NCI-H345 (cell line): ENCODE measurements at regions not wholly inside any gene's neighbourhood (a gene's known extent, or its start where the extent isn't known, plus 50 kb on each side); places are given as distances from the start of the nearest gene placed in this dataset.

Experiments used
- DNase-seq: peaks from one replicate; lab custom pipeline; 2025; lab: John Stamatoyannopoulos, UW

DNA sequence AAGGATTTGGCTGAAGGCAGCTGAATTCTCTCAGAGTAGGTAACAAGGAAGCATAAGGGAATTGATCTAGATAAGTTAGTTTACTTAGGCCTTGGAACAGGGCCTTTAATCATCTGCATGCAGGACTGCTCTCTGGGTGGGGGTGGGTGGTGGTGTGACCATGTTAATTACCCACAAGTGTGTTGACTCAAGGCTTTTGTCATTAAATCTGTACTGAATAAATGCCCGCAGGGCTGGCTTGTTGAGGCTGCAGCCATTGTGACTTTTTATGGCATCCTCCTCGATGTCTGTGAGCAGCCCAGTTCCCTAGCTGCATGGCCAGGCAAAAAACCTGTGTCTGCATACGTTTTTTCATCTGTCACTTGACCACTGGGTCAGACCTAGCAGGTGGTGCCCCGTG is 63.5 kb upstream of the ASCC3 start:
- peak; percentile 61 for DNase-seq

DNA sequence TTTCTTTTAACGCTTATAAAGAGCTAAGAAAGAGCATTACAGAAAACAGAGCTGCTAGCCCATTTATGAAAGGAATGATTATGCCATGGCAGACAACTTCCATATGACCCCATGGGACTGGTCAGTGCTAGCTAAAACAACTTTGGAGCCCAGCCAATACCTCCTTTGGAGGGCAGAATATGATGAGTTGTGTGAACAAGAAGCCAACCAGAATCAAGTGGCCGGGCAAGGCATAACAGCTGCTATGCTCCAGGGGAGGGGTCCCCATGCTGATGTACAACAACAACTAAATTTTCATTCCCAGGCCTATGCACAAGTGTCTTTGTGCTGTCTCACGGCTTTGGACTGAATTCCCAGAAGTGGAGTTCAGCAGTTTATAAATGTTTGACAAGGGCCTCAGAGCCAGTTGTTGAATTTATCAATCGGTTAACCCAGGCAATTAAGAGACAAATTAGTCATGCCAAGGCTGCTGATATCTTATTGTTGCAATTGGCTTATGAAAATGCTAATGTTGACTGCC is 65.0 kb upstream of the ASCC3 start:
- DNase-seq = no peak

DNA sequence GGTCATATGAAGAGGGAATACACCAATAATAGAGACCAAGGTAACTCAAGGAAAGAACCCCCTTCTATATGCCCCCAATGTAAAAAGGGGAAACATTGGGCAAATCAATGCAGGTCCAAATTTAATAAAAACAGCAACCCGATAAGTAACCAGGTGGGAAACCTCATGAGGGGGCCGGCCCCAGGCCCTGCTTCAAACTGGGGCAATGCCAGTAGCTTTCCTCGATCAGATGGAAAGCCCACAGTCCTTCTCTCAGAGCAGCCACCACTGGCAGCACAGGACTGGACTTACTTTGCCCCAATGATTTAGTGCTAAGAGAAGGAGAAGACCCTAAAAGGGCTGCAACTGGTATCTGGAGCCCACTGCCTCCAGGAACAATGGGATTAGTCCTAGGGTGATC is 65.6 kb upstream of the ASCC3 start:
- DNase-seq = no peak

DNA sequence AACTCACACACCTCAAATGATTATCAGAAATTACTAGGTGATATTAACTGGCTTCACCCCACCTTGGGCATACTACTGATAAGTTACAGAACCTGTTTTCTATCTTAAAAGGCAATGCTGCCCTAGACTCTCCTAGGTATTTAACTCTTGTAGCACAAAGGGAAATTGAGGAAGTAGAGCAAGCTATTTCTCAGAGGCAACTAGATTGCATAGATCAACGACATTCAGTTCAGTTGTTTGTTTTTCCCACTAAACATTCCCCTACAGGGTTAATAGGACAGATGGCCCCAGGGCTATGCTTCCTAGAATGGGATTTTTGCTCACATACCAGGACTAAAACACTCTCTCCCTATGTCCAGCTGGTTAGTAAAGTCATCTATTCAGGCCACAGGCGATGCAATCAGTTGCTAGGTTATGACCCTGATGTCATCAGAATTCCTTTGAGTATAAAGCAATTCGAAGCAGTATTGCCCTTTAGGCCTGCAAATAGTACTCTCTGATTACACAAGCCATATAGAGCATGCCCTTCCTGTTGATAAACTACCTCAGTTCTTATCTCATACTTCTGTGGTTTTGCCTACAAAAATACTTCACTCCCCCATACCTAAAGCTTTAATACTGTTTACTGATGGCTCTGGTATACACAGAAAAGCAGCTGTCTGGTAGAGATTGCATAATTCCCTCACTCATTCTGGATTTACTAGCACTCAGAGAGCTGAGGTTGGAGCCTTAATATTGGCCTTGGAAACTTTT is 67.4 kb upstream of the ASCC3 start:
- no peak for DNase-seq

GRCh38 chr6:100952006-100952405 is 70.9 kb upstream of the ASCC3 start:
- no peak for DNase-seq

GRCh38 chr6:100959280-100959679 is 78.2 kb upstream of the ASCC3 start:
- no peak for DNase-seq

DNA sequence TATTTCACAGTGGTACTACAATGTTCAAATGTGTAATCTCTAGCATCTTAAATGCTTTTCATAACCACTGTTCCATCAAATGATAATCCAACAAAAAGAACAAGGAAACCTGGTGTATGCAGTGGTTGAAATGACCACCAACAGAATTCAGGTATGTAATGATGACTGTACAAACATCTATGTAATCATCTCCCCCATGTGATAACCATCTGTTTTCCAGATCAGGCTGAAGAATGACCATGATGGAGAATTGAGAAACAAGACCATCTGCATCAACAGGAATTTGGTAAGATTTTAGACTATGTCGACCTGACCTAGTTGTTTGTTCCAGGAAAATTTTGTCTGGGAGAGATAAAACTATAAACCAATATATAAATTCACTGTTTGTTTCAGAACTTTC is 81.3 kb upstream of the ASCC3 start:
- DNase-seq = no peak

- no peak for DNase-seq
Measured at GRCh38 chr6:100965067-100965466, 83.9 kb upstream of the ASCC3 start.

DNA sequence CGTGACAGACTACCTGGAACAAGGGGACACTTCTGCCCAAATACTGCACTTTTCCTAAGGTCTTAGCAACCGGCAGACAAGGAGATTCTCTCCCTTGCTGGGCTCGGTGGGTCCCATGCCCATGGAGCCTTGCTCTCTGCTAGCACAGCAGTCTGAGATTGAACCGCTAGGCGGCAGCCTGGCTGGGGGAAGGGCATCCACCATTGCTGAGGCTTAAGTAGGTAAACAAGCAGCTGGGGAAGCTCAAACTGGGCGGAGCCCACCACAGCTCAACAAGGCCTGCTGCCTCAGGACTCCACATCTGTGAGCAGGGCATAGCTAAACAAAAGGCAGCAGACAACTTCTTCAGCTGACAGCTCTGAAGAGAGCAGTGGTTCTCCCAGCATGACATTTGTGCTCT is 87.8 kb upstream of the ASCC3 start:
- DNase-seq = no peak

DNA sequence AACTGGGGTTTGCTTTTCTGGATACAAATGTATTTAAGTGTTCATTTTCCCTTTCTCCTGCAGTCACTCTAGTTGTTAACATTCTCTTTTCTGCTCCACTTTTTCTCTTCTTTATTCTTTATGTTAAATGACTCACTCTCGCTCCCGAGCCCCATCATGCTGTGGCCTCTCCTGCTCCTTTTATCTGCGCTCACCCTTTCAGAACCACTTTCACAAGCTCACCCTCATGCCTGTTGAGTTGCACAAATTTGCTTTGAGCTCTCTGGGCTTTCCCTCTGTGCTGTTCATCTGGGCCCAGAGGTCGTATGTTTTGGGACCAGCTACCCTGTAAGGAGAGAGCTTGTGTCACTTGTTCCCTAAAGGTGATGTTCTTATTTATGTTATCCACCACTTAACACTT is 98.1 kb upstream of the ASCC3 start:
- DNase-seq = peak; percentile 59

DNA sequence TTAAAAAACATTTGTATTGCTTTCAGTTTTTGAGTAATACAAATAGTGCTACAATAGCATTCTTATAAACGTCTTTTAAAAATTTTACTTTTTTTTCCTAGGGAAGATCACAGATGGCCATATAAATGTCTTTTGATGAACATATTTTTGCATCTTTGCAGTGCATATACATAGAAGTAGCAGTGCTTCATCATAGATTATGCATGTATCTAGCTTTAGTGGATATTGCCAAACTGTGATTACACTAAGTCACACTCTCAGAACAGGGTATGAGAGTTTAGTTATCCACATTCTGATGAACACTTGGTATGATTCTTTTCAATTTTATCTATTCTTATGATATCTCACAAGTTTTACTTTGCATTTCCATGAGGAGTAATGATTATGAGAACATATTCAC is 99.8 kb upstream of the ASCC3 start:
- no peak for DNase-seq

DNA sequence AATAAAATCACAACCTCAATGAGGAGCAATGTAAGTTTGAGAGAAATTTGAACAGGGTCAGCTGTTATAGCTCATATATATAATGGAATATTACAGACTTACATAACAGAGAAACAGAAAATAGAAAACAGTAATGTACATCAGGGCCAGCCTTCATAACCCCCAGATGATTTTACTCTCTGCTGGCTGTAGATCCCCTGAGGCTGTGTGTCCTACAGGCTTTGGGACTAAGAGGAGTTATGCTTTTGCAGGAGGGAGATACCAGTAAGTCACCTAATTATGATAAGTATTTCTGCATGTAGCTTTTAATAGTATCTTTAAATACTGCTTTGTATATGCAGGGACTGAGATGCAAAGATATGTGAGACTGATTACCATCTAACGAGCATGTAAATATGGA is 105.8 kb upstream of the ASCC3 start:
- no peak for DNase-seq

GRCh38 chr6:100987556-100987955 is 106.4 kb upstream of the ASCC3 start:
- DNase-seq = no peak

- DNase-seq = no peak
Measured at GRCh38 chr6:100988391-100988984, 107.4 kb upstream of the ASCC3 start.

GRCh38 chr6:100990070-100990469 is 108.9 kb upstream of the ASCC3 start:
- no peak for DNase-seq

DNA sequence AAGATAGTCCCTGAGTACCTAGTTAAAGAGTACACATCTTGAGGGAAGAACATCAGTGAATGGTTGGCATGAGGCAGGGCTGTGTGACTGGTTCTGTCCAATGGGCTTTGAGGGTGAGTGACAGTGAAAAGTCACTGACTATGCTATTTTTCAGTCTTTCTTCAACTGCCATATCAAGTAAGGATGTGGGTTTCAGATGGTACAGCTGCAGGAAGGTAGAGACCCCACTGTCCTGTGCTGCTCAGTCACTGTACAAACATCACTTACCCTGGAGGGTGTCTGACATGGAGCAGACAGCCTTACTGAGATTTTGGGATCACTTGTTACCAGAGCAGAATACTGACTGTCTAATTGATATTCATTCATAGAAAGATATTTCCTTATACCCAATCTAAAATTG is 115.3 kb upstream of the ASCC3 start:
- DNase-seq = no peak

- DNase-seq = no peak
Measured at GRCh38 chr6:100998111-100998510, 117.0 kb upstream of the ASCC3 start.

GRCh38 chr6:100999034-100999597 is 118.0 kb upstream of the ASCC3 start:
- DNase-seq = no peak

- DNase-seq = no peak
Measured at GRCh38 chr6:101000341-101000740, 119.2 kb upstream of the ASCC3 start.

- DNase-seq = no peak
Measured at GRCh38 chr6:101001012-101001411, 119.9 kb upstream of the ASCC3 start.

DNA sequence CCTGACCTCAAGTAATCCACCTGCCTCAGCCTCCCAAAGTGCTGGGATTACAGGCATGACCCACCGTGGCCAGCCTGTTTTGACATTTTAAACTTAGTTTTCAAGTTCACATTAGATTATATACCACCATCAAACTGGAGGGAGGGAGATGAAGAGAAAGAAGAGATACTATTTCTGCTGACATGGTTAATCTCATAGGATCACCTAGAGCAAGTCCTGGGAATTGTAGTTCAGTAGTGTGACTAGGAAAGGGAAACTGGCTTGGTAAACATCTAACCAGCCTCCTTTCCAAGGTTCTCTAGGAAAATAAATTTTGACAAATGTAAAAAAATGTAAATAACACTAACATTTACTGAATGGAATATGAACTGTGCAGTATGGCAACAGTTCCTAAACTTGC is 120.5 kb upstream of the ASCC3 start:
- no peak for DNase-seq

DNA sequence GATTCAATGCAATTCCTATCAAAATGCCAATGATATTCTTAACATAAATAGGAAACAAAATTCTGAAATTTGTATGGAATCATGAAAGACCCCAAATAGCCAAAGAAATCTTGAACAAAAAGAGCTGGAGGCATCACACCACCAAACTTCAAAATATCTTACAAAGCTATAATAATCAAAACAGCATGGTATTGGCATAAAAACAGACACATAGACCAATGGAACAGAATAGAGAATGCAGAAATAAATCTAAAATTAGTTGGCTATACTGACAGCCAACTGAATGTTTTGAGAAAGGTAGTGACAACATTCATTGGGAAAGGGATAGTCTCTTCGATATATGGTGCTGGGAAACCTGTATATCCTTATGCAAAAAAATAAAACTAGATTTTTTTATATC is 121.9 kb upstream of the ASCC3 start:
- DNase-seq = no peak

DNA sequence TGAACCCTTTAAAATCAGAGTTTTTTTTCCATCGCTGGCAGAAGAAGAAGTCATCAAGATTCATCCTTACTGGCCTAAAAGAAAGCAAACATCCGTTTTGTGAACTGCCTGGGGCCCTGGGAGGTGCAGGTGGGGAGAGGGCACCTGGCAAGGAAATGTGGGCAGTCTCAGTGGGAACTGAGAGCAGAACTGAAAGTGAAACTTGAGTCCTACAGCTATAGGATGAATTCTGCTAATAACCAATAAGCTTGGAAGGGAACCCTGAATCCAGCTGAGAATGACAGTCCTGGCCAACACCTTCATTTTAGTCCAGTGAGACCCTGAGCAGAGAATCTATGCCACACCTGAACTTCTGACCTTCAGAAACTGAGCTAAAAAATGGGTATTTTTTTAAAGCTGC is 130.1 kb upstream of the ASCC3 start:
- DNase-seq = peak; percentile 43
